Activated T-cell treated with anti-CD3 and anti-CD28 coated beads, Interleukin-2, amount 50 U/mL, for 4 hours (primary cell): ENCODE measurements at regions not wholly inside any gene's neighbourhood (a gene's known extent, or its start where the extent isn't known, plus 50 kb on each side); places are given as distances from the start of the nearest gene placed in this dataset.

Experiments
- ATAC-seq, 2 donors: fragments of 200-7000 bp; cut with Tn5 transposase; one replicate each; pipeline ENCODE4 v1.10.0; 2021
- DNase-seq: peaks from one replicate; pipeline ENCODE4 v3.0.0-alpha.2; 2020
- H3K27me3 Mint-ChIP-seq: one replicate; pipeline ENCODE4 v1.8.0; 2021; ENCODE audit warnings: low read depth, mixed read lengths
- H3K36me3 Mint-ChIP-seq: one replicate; pipeline ENCODE4 v1.8.0; 2022; ENCODE audit warnings: mixed read lengths; ENCODE audit not compliant: insufficient read depth
- H3K4me1 Mint-ChIP-seq: one replicate; pipeline ENCODE4 v1.8.0; 2021; ENCODE audit warnings: low read depth, mixed read lengths
- H3K4me3 Mint-ChIP-seq: one replicate; pipeline ENCODE4 v1.8.0; 2021; ENCODE audit warnings: mild to moderate bottlenecking, moderate library complexity, mixed read lengths
- H3K9me3 Mint-ChIP-seq: one replicate; pipeline ENCODE4 v1.8.0; 2021; ENCODE audit warnings: mixed read lengths

DNA sequence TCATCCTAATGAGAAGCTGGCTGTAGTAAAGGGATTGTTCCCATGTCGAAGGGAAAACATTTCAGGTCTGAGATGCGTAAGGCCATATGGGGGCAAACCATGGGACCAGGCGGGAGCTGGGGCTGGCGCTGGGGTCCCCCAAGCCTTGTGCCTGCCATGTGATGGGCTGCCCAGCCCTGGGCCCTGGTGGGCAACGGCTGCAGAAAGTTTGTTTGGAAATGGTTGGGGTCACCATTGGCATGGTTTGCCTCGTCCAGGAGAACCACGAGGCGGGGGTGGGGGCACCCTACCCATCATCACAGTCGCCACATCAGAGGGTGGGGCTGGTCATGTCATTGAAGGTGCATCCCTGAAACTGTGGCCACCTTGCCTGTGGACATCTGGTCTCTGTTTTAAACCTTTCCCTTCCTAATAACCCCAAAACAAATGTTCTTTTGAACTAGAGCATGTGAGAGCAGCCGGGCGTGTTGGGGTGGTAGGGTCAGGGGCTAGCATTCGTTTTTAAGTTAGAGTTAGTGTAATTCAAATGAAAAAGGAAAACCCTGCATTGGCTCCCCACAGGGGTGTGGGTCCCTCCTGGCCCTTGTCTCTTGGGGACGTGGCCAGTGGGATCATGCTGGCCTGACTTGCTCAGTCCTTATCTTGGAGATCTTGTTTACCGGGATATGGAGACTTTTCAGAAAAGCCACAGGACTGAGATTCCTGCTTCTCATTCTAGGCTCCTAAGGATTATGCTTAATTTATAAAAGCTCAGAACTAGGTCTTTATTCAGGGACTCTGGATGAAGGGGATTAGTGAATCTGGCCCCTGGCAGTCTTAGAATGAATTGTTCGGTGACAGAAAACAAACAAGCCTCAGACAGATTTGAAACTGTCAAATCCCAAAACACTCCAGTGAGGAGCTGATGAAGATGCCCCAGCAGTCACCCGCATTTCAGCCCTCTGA, 98.5 kb downstream of the CTTN start:
- Mint-ChIP-seq H3K9me3 (no peaks in the 10 kb centered on the region), H3K4me3 (no peak overlapping the region), H3K27me3 (no peaks in the 10 kb centered on the region), H3K4me1 (no peaks in the 10 kb centered on the region), H3K36me3 (no peaks in the 10 kb centered on the region)
- no peak for DNase-seq
- no peak for ATAC-seq

DNA sequence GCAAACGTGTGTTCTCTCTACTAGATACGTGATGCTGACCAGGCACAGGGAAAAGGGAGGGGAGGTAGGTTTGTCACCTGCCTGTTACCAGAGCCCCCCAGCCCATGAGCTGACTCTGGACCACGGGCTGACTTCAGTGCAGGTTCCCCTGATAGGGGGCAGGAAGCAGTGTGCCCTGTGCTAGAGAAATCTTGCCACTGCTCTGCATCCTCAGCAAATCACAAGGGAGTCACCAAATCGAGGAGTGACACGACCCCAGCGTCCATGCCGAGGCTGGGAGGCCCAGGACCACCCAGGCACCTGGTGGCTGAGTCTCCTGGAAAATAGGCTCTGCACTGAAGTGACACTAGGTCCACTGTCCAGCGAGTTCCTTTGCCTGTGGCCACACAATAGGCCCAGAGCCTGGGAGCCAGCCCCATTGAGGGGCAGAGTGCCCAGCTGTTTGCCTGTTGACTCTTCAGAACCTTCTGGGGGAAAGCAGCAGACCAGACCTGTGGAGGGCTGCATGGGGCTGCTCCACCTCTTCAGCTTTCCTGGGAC, 99.3 kb downstream of the CTTN start:
- no peaks in the 10 kb centered on the region for H3K4me1 Mint-ChIP-seq
- no peak for DNase-seq

DNA sequence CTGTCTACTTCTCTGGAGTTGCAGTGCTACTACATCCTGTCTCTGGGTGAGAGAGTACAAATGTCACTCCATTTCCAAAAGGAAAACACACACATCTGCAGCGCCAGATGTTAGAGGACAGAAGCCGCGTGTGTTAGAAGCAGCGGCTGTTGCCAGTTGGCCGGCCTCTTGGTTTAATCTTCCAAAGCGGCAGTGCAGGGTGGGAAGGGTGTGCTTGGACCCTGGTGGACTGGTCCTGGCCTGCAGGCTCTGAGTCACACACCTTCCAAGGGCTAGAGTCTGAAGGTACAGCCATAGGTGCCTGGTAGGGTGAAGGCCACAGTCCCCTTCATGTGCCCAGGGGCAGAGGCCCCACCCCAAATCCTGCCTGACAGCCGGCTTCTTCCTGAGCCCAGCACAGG, 99.8 kb downstream of the CTTN start:
- DNase-seq (no peak), ATAC-seq (no peak)
- Mint-ChIP-seq H3K4me3 (no peak overlapping the region), H3K36me3 (no peaks in the 10 kb centered on the region), H3K4me1 (no peaks in the 10 kb centered on the region), H3K9me3 (no peaks in the 10 kb centered on the region), H3K27me3 (no peaks in the 10 kb centered on the region)

More for the DNA sequence above, 99.3 kb downstream of the CTTN start:
- ATAC-seq, result no peak
- Mint-ChIP-seq H3K9me3 (no peaks in the 10 kb centered on the region), H3K4me3 (no peak overlapping the region), H3K36me3 (no peaks in the 10 kb centered on the region), H3K27me3 (no peaks in the 10 kb centered on the region)

DNA sequence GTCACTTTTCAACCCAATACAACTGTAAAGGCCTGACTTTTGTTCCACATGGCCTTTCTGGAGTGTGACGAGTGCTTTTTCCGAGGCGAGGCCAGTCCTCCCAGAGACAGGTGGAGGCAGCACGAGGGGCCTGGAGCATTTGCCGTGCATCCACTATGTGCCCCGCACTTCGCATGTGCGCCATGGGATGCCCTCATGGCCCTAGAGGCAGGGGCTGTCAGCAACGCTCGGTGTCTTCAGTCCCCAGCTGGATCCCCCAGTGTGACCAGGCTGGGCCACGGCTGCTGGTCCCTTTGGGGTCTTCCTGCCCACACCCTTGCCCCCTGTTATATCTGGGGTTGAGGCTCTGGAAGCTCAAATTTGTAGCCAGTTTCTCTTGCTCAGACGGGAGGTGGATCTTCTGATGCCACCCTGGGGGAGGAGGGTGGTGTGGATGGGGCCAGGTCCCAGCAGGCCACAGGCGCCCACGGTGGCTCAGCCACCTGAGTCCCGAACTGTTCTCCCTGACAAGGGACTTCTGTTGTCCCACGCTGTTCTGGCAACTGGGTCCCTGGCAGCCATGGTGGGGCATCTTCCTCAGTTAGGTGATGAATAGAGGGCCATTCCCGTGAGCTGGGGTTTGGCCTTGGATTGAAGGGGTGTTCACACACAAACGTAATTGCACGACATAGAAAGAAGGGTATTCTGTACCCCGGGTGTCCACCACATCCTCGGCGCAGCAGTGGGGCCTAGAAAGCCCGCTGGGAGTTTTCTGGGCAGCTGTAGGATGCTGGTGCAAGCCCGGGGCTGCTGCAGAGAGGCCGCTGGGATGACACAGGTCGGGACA, 100.9 kb downstream of the CTTN start:
- Mint-ChIP-seq H3K9me3 (no peaks in the 10 kb centered on the region), H3K27me3 (peaks cover 2% of the 10 kb centered on the region), H3K4me3 (no peak overlapping the region), H3K36me3 (no peaks in the 10 kb centered on the region), H3K4me1 (no peaks in the 10 kb centered on the region)
- ATAC-seq (no peak), DNase-seq (no peak)

DNA sequence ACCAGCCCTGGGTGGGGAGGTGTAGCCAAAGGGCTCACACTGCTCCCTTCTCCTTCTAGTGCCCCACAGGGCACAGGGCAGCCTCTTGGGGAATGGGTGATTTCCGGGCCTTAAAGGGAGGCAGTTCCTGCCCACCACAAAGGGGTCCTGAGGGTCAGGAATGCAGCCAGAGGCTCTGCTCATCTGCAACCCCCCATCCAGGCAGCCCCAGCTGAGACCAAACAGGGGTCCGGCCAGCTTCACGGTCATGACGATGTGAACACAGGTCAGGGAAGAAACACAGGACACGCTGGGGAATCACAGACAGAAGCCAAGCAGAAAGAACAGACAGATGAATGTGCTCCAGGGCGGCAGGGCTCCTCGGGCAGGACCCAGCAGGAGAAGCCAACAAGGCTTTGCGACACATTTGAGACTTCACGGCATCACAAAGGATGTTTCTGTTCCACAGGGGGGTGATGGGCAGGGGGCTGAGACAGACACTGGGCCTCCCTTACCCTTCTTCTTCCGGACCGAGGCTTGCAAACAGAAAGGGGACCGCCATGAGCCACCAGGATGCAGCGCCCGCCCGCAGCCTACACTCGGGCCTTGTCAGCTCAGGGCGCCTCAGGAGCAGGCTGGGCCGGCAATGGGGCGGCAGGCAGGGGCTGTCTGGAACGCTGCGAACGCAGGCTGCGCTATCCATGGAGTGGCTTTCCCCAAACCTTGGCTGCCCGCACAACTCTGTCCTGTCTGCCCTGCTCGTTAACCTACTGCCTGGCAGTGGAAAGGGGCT, 101.9 kb downstream of the CTTN start:
- Mint-ChIP-seq H3K27me3 (peaks cover 2% of the 10 kb centered on the region), H3K9me3 (no peaks in the 10 kb centered on the region), H3K4me3 (no peak overlapping the region), H3K36me3 (no peaks in the 10 kb centered on the region), H3K4me1 (no peaks in the 10 kb centered on the region)
- DNase-seq (no peak), ATAC-seq (no peak)

DNA sequence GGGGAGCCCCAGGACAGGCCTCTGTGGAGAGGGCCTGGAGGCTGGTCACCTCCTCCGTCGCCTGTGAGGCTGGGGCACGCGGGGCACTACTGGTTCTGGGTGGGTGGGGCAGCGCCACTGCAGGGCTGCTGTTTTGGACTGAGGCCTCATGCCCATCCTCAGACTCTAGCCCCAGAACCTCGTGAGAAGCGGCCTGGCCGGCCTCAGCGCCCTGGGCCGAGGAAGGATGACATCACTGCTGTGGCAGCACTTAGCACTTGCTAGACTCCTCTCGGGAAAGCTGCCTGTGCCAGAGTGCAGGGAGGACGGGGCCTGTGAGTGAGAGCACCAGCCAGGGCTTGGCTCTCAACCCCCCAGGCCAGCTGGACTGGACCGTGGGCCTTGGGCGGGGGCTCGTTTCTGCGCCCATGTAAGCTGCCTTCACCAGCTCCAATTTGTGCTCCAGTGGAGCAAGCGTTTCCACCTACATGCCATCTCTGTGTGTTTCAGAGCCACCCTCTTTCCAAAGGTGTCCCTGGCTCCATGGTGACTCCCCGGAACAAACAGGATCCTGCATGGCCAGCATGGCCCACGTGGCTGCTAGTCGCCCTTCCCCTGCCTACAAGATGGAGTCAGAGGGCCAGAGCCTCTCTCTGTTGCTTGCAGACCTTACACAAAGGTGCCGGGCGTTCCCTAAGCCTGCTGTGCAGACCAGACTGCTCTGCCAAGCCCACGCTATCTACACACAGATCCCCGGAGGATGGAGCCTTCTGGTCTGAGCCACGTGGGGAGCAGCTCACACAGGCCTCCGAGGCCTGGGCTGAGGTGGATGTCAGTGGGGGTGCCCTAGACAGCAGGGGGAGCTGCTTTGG, 102.9 kb downstream of the CTTN start:
- Mint-ChIP-seq H3K4me3 (no peak overlapping the region), H3K36me3 (no peaks in the 10 kb centered on the region), H3K4me1 (no peaks in the 10 kb centered on the region), H3K9me3 (no peaks in the 10 kb centered on the region), H3K27me3 (peaks cover 2% of the 10 kb centered on the region)
- ATAC-seq (no peak), DNase-seq (no peak)

DNA sequence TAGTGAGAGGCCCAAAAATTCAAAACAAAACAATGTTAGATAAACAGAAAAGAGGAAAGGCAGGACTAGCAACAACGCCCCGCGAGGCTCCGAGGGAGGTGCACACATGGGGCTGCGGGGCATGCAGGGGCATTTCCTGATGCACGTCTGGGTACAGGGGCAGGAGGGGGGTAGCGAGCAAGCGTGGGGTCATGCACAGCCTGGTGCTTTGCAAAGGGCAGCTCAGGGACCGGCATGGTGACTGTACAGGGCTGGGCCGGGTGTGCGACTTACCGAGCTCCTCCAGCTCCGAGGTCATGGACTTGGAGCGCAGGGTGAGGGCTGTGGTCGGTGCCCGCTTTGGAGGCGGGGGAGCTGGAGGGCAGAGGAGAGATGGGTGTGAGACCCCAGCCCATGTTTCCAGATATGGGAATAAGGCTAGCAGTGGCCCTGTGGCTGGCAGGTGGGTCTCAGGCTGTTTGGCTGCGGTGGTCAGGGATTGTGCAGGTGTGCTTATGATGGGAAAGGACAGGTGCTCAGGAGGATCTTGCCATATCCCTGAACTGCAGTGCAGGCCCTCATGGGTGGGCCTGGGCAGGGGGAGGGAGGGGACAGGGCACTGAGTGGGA, 103.7 kb downstream of the CTTN start:
- no peak for ATAC-seq
- Mint-ChIP-seq H3K27me3 (peaks cover 2% of the 10 kb centered on the region), H3K4me1 (no peaks in the 10 kb centered on the region), H3K4me3 (no peak overlapping the region), H3K9me3 (no peaks in the 10 kb centered on the region), H3K36me3 (no peaks in the 10 kb centered on the region)
- DNase-seq, result no peak

DNA sequence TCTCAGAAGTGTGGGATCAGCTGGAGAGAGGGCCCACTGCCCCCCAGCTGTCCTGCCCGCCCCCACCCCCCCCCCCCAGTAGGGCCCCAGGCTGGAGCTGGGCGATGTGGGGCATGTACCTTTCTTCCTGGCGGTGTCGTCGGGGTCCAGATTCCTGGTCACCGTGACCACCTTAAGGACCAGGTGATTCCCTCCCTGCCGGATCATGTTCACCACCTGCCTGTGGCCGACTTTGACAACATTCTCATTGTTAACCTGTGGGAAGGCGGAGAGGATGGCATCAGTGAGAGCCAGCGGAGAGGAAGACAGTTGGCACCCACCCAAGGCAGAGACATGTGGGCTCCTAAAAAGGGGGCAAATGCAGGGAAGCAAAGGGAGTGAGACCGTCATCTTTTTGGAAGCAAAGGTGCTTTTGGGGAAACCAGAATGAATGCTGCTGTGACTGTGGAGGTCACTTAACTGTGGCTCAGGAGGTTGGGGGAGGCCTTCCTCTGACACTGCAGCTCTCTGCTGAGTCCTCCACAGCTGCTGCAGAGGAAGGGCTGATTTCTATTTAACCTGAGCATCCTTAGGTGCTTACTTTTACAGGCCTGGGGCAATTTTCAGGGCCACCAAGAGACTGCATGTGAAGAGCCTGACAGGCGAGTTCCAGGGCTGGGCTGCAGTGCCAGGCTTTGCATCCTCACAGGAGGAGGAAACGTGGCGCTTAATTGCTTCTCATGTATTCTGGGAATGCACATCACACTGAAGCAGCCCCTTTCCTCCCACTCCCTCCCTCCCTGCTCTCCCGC, 104.5 kb downstream of the CTTN start:
- no peak for DNase-seq
- no peak for ATAC-seq
- Mint-ChIP-seq H3K4me1 (no peaks in the 10 kb centered on the region), H3K9me3 (no peaks in the 10 kb centered on the region), H3K4me3 (no peak overlapping the region), H3K27me3 (peaks cover 2% of the 10 kb centered on the region), H3K36me3 (no peaks in the 10 kb centered on the region)

DNA sequence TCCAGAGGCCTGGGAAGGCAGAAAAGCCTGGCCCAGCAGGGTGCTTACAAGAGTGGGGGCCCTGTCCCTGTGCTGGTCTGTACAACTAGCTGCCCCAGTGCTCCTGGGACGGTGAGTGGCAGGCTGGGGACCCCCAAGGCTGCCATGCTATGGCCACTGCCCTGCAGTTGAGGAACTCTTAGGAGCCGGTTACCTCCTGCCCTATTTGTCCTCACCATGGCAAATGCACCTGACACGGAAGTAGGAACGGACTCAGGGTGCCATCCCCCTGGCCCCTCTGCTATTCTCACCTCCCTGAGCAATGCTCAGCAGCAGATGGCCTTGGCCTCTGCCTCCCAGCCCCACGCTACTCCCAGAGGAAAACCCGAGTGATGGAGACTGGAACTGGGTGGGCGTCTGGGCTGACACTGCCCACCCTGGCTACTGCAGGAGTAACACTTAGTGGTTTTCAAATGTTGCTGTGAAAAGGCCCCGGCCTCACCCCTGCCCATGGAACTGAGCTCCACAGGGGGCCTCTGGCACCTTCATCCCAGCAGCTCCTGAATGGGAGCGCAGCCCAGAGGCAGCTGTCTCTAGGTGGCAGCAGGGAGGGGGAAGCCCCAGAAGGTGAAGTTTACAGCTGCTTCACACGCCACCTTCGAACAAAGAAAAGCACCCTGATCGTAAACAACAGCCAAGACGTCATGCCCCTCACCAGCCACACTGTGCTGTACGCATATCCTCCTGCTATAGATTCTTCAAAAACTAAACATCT, 105.3 kb downstream of the CTTN start:
- H3K36me3 Mint-ChIP-seq, result no peaks in the 10 kb centered on the region
- H3K4me1 Mint-ChIP-seq, result no peaks in the 10 kb centered on the region
- H3K27me3 Mint-ChIP-seq, result peaks cover 2% of the 10 kb centered on the region
- ATAC-seq (no peak), DNase-seq (no peak)
- H3K9me3 Mint-ChIP-seq, result no peaks in the 10 kb centered on the region
- H3K4me3 Mint-ChIP-seq, result no peak overlapping the region

DNA sequence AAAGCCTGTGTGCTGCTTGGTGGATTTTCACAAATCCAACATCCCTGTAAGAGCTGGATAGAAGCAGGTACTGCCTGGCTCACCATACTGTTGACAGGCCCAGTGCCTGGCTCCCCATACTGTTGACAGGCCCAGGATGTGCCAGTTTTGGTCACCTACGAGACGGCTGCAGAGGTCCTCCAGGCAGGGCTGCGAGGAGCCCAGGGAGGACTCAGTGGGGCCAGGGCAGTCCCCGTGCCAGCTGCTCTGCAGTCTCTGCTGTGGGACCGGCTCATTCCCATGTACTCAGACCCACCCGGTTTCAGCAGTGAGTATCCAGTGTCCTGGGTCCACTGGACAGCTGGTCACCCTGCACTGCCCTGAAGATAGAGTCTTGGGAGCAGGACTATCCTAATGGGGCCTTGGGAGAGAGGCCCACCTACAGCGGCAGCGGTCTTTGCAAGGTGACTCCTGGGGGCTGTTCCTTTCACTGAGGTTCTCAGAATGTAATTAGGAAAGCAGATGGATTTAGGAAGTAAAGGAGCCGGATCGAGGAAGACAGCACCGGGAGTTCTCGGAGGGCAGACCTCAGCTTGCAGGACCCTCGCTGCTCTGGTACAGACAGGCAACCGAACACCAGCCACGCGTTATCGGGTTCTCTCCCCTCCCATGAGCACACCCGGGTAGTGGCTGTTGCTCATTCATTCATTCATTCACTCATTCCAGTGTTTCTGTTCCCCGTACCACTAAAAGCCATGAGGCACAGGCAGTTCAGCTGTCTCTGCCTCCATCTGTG, 106.1 kb downstream of the CTTN start:
- Mint-ChIP-seq H3K9me3 (no peaks in the 10 kb centered on the region), H3K4me1 (no peaks in the 10 kb centered on the region), H3K27me3 (peaks cover 2% of the 10 kb centered on the region), H3K36me3 (no peaks in the 10 kb centered on the region), H3K4me3 (no peak overlapping the region)
- ATAC-seq (no peak), DNase-seq (no peak)

DNA sequence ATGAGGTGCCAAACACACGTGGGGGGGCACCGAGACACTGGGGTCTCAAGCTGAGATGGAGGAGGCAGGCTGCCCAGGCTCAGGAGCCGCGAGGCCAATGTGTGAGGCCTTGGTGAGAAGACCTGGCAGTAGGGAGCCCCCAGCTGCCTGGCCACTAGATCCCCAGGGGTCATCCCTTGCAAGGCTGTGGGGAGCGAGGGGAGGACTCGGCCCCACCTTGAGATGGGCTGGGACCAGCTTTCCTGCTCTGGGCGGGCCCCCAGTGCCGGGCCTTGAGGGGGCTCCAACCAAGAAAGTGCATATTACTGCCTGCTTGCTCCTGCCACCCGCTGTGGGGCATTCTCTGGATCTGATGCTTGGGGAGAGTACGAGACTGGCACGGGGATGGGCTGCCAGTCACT, 107.0 kb downstream of the CTTN start:
- no peak for DNase-seq
- Mint-ChIP-seq H3K4me3 (no peak overlapping the region), H3K4me1 (no peaks in the 10 kb centered on the region), H3K27me3 (peaks cover 7% of the 10 kb centered on the region), H3K36me3 (no peaks in the 10 kb centered on the region), H3K9me3 (no peaks in the 10 kb centered on the region)
- no peak for ATAC-seq
